ENCODE measurements at regions not wholly inside any gene's neighbourhood (a gene's known extent, or its start where the extent isn't known, plus 50 kb on each side); places are given as distances from the start of the nearest gene placed in this dataset.

DNA sequence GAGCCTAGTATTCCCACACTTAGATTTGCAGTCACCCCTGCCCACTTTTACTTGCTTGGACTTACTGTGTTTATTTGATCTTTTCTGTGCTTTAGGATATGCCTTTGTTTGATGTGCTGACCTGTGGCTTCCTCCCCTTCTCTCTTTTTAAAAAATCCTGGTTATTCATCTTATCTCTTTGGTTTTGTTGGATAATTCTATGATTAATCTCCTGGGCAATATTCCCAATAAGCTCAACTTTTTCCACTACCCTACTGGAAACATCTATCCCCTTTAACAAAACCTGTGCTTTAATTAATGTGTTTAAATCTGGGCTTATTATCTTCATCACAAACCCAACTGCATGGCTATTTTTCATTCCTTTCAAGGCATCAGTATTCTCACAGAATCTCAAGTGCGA, 476.0 kb upstream of the TGFBR2 start:
- TF ChIP-seq, protein P1, sequence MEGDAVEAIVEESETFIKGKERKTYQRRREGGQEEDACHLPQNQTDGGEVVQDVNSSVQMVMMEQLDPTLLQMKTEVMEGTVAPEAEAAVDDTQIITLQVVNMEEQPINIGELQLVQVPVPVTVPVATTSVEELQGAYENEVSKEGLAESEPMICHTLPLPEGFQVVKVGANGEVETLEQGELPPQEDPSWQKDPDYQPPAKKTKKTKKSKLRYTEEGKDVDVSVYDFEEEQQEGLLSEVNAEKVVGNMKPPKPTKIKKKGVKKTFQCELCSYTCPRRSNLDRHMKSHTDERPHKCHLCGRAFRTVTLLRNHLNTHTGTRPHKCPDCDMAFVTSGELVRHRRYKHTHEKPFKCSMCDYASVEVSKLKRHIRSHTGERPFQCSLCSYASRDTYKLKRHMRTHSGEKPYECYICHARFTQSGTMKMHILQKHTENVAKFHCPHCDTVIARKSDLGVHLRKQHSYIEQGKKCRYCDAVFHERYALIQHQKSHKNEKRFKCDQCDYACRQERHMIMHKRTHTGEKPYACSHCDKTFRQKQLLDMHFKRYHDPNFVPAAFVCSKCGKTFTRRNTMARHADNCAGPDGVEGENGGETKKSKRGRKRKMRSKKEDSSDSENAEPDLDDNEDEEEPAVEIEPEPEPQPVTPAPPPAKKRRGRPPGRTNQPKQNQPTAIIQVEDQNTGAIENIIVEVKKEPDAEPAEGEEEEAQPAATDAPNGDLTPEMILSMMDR (IDR thresholded peaks at IDR 0.05): no peak
- TF ChIP-seq POLR2A (IDR thresholded peaks at IDR 0.05): no peak

All from Peyer's patch (tissue), 4 donors.